Endothelial cell of umbilical vein (primary cell): ENCODE measurements at regions not wholly inside any gene's neighbourhood (a gene's known extent, or its start where the extent isn't known, plus 50 kb on each side); places are given as distances from the start of the nearest gene placed in this dataset. TPM values are rescaled to one million over a fixed set of nuclear protein-coding genes. Genes with fewer than 3 reads are reported as not detected.

Experiments
- microRNA counts: library from miRNA; unstranded; fragments of <30 nt; microRNA quantifications from one replicate; lab custom pipeline; 2016
- microRNA-seq: library from miRNA; unstranded; fragments of <30 nt; microRNA quantifications from one replicate; pipeline ENCODE4 v1.2.0, GENCODE V29; 2021; ENCODE audit warnings: borderline number of aligned reads, borderline replicate concordance
- small RNA-seq: library from RNA; depleted of rRNA; stranded (forward); fragments of <200 nt; gene quantifications from one replicate; pipeline ENCODE3, GENCODE V24; 2012; ENCODE audit warnings: low replicate concordance, low read depth; ENCODE audit not compliant: insufficient read depth, insufficient read length

MicroRNAs encoded in the stretch of these regions (microRNA counts, 767-probe panel; counts per million panel counts)
- 723 counts per million, percentile 96 among the panel's probes with 10 or more counts for microRNA hsa-miR-4455 (lab: Ali Mortazavi, UCI)

Small RNAs in the stretch of these regions (microRNA-seq; reads per million reads assigned to microRNA genes)
- not detected for gene MIR4455

Small RNAs in the stretch of these regions (small RNA-seq; reads per million reads assigned to genes)
- not detected for gene MIR4455
